ENCODE measurements at regions not wholly inside any gene's neighbourhood (a gene's known extent, or its start where the extent isn't known, plus 50 kb on each side); places are given as distances from the start of the nearest gene placed in this dataset.
"Not testable (repeated sequence)": the region's sequence is repeated elsewhere in the genome, so short reads cannot be mapped to it uniquely, and the experiment has no call there.

DNA sequence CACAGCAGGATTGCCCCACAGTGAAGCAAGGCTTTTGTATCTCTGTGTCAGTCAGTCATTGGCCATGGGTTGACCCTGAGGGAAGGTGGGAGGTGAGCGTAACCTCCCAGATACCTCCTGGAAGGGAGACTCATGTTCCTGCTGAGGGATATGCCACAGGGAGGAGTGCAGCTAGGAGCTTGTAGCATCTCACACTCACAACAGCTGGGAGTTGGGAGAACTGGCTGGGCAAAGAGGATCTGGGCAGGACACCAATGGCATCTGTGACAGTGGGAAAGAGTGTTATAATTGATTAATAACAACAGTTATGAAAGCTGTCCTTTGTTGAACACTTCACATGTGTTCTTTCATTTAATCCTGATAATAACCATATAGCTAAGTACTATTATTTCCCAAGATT, 171.0 kb downstream of the TLE3 start:
- no peak overlapping the region for H3K4me2 ChIP-seq (ENCODE audit: low read length)
- no peaks in the 10 kb centered on the region for H3K27me3 ChIP-seq (ENCODE audit: control insufficient read depth, insufficient read depth, low read length)
- no peaks in the 10 kb centered on the region for H3K9me3 ChIP-seq (ENCODE audit: control insufficient read depth, low read length)
- TF ChIP-seq, protein P1, sequence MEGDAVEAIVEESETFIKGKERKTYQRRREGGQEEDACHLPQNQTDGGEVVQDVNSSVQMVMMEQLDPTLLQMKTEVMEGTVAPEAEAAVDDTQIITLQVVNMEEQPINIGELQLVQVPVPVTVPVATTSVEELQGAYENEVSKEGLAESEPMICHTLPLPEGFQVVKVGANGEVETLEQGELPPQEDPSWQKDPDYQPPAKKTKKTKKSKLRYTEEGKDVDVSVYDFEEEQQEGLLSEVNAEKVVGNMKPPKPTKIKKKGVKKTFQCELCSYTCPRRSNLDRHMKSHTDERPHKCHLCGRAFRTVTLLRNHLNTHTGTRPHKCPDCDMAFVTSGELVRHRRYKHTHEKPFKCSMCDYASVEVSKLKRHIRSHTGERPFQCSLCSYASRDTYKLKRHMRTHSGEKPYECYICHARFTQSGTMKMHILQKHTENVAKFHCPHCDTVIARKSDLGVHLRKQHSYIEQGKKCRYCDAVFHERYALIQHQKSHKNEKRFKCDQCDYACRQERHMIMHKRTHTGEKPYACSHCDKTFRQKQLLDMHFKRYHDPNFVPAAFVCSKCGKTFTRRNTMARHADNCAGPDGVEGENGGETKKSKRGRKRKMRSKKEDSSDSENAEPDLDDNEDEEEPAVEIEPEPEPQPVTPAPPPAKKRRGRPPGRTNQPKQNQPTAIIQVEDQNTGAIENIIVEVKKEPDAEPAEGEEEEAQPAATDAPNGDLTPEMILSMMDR (IDR thresholded peaks at IDR 0.05): no peak
- no peaks in the 10 kb centered on the region for H3K4me1 ChIP-seq
- H3K9ac ChIP-seq: no peak overlapping the region
- no peak overlapping the region for H3K4me3 ChIP-seq (ENCODE audit: low read depth, low read length)
- H3K36me3 ChIP-seq (ENCODE audit: control insufficient read depth, insufficient read depth, low read length): no peaks in the 10 kb centered on the region
- H3K27ac ChIP-seq: no peak overlapping the region
- no peaks in the 10 kb centered on the region for H3K79me2 ChIP-seq
- no peak overlapping the region for H2AFZ ChIP-seq

DNA sequence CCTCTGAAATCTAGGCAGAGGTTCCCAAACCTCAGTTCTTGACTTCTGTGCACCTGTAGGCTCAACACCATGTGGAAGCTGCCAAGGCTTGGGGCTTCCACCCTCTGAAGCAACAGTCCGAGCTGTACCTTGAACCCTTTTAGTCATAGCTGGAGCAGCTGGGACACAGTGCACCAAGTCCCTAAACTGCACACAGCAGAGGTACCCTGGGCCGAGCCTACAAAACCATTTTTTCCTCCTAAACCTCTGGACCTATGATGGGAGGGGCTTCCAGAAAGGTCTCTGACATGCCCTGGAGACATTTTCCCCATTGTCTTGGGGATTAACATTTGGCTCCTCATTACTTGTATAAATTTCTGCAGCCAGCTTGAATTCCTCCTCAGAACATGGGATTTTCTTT, 168.8 kb downstream of the TLE3 start:
- H3K9ac ChIP-seq; H3K27ac ChIP-seq; H3K79me2 ChIP-seq; H3K27me3 ChIP-seq (ENCODE audit: control insufficient read depth, insufficient read depth, low read length); H3K36me3 ChIP-seq (ENCODE audit: control insufficient read depth, insufficient read depth, low read length); H3K4me2 ChIP-seq (ENCODE audit: low read length); H3K4me3 ChIP-seq (ENCODE audit: low read depth, low read length); H3K4me1 ChIP-seq; H2AFZ ChIP-seq; H3K9me3 ChIP-seq (ENCODE audit: control insufficient read depth, low read length): not testable (repeated sequence)

DNA sequence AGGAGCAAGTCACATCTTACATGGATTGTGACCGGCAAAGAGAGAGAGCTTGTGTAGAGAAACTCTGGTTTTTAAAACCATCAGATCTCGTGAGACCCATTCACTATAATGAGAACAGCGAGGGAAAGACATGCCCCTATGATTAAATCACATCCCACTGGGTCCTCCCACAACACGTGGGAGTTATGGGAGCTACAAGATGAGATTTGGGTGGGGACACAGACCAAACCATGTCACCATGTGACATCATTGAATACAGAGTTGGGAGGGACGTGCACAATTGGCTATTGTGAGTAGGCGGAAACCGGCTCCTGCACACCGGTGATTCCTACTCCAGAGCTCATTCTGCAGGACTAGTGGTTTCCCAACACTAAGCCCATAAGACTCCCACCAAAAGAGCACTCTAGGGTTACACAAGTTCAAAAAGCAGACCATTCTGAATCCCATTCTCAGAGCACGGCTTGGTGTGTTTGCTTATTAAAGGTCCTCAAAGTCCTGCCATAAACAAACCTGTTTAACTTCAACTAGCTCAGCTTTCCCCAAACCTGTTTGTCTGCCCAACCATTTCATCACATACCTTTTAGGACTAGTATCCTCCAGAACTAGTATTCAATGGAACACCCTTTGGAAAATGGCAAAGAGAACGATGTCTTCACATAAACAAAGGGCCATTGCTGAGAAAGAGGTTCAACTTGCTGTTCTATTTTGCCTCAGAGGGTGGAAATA, 167.6 kb downstream of the TLE3 start:
- Histone ChIP-seq H3K79me2 (no peaks in the 10 kb centered on the region), H3K4me1 (no peaks in the 10 kb centered on the region), H3K4me2 (ENCODE audit: low read length) (no peak overlapping the region), H3K36me3 (ENCODE audit: control insufficient read depth, insufficient read depth, low read length) (no peaks in the 10 kb centered on the region), H3K9ac (no peak overlapping the region), H3K27ac (no peak overlapping the region), H2AFZ (no peak overlapping the region), H3K9me3 (ENCODE audit: control insufficient read depth, low read length) (no peaks in the 10 kb centered on the region), H3K27me3 (ENCODE audit: control insufficient read depth, insufficient read depth, low read length) (no peaks in the 10 kb centered on the region), H3K4me3 (ENCODE audit: low read depth, low read length) (no peak overlapping the region)
- TF ChIP-seq, protein P1 (IDR thresholded peaks at IDR 0.05): no peak

DNA sequence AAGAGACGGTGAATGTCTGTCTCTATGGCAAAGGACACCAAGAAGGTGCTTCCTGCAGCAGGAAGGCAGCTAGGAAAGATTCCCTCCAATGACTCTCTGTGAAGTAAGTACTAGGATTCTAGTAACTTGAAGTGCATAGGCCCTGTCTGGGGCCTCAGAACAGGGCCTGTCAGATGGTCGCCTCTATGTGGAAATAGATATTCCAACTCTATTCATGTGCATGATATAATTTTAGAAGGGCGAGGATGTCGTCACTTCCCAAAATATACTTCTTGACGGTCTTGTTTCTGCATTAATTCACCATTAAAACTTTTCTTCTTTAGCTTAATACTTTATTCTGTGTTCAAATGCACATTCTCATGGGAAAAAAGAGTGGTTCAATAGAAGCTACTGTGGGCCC, 167.0 kb downstream of the TLE3 start:
- Histone ChIP-seq H3K27ac (no peak overlapping the region), H3K9me3 (ENCODE audit: control insufficient read depth, low read length) (no peaks in the 10 kb centered on the region), H2AFZ (no peak overlapping the region), H3K4me1 (no peaks in the 10 kb centered on the region), H3K4me3 (ENCODE audit: low read depth, low read length) (no peak overlapping the region), H3K9ac (no peak overlapping the region), H3K27me3 (ENCODE audit: control insufficient read depth, insufficient read depth, low read length) (no peaks in the 10 kb centered on the region), H3K36me3 (ENCODE audit: control insufficient read depth, insufficient read depth, low read length) (no peaks in the 10 kb centered on the region), H3K4me2 (ENCODE audit: low read length) (no peak overlapping the region), H3K79me2 (no peaks in the 10 kb centered on the region)
- TF ChIP-seq, protein P1 (IDR thresholded peaks at IDR 0.05): no peak

- no peak overlapping the region for H3K9ac ChIP-seq
Observed at GRCh38 chr15:69931156-69931555, 166.6 kb downstream of the TLE3 start.

More at GRCh38 chr15:69931156-69931555, 166.6 kb downstream of the TLE3 start:
- Histone ChIP-seq H3K79me2 (no peaks in the 10 kb centered on the region), H2AFZ (no peak overlapping the region), H3K27me3 (ENCODE audit: control insufficient read depth, insufficient read depth, low read length) (no peaks in the 10 kb centered on the region), H3K4me2 (ENCODE audit: low read length) (no peak overlapping the region), H3K4me1 (no peaks in the 10 kb centered on the region), H3K4me3 (ENCODE audit: low read depth, low read length) (no peak overlapping the region), H3K36me3 (ENCODE audit: control insufficient read depth, insufficient read depth, low read length) (no peaks in the 10 kb centered on the region), H3K9me3 (ENCODE audit: control insufficient read depth, low read length) (no peaks in the 10 kb centered on the region), H3K27ac (no peak overlapping the region)
- TF ChIP-seq, protein P1 (IDR thresholded peaks at IDR 0.05): no peak
